ENCODE measurements at regions not wholly inside any gene's neighbourhood (a gene's known extent, or its start where the extent isn't known, plus 50 kb on each side); places are given as distances from the start of the nearest gene placed in this dataset.
A peak's percentile ranks its signal among the peaks of the same experiment; 100 is the strongest.

GRCh38 chr10:106338486-106338885, 826.0 kb downstream of the SORCS1 start:
- no peak overlapping the region for H3K4ac ChIP-seq (ENCODE audit: low read depth, low read length)
- no TSS peak for BruUV-seq (replicated peaks)
- POLR2A ChIA-PET (ENCODE audit: unreplicated experiment): no interaction called here
- H4K5ac ChIP-seq (ENCODE audit: low read depth, low read length): no peak overlapping the region
- DNase-seq: peak; percentile 9
- no peak overlapping the region for H3K4me2 ChIP-seq (ENCODE audit: low read depth, low read length)
- TF ChIP-seq FOS (IDR thresholded peaks at IDR 0.05; ENCODE audit: low read depth, low read length) (no peak), RCOR1 (IDR thresholded peaks at IDR 0.05; ENCODE audit: insufficient replicate concordance, low read length) (no peak), POLR2A (IDR thresholded peaks at IDR 0.05; ENCODE audit: low read depth, low read length) (no peak), MAZ (IDR thresholded peaks at IDR 0.05; ENCODE audit: borderline replicate concordance, low read depth, low read length) (no peak), NFE2L2 (IDR thresholded peaks at IDR 0.05; ENCODE audit: low read depth, low read length) (no peak), ELK1 (IDR thresholded peaks at IDR 0.05; ENCODE audit: borderline replicate concordance, low read depth, low read length) (no peak), USF2 (IDR thresholded peaks at IDR 0.05; ENCODE audit: low read depth, low read length) (no peak), RAD21 (IDR thresholded peaks at IDR 0.05; ENCODE audit: low read length) (no peak), SMC3 (IDR thresholded peaks at IDR 0.05; ENCODE audit: low read depth, low read length) (no peak)
- no peaks in the 10 kb centered on the region for H3K9me1 ChIP-seq (ENCODE audit: insufficient read depth, low read length)
- H2BK15ac ChIP-seq (ENCODE audit: low read depth, low read length): no peak overlapping the region
- H2AK9ac ChIP-seq (replicated peaks; ENCODE audit: low read depth, low read length, poor library complexity): no peak overlapping the region
- H2BK20ac ChIP-seq (ENCODE audit: low read depth, low read length): no peak overlapping the region
- WGBS, 2 experiments (ENCODE audit: extremely low coverage in 2 of 2, insufficient read length in 1 of 2): no CpG with 5 or more reads among the region's 2 CpGs
- no peaks in the 10 kb centered on the region for H3K27me3 ChIP-seq (ENCODE audit: control insufficient read depth, insufficient read depth, low read length)
- no peak overlapping the region for H4K91ac ChIP-seq (ENCODE audit: insufficient read depth, low read depth, low read length)
- no peaks in the 10 kb centered on the region for H4K20me1 ChIP-seq (ENCODE audit: insufficient read depth, low read length)
- no peak overlapping the region for H2BK5ac ChIP-seq (ENCODE audit: low read depth, low read length, poor library complexity, severe bottlenecking)
- no peaks in the 10 kb centered on the region for H3K79me1 ChIP-seq (ENCODE audit: low read depth in 1 of 2, low read length in 2 of 2)
- H3K4me3 ChIP-seq (ENCODE audit: insufficient read depth, low read depth, low read length): no peak overlapping the region
- H3K18ac ChIP-seq (ENCODE audit: low read depth, low read length): no peak overlapping the region
- intact Hi-C loops (cut with micrococcal nuclease) (no loop called here), dilution Hi-C loops (cut with HindIII; ENCODE audit: low sequenced_read_pairs, unreplicated experiment) (no loop called here), in situ Hi-C loops (cut with MboI; ENCODE audit: low sequenced_read_pairs) (no loop called here)
- H3K14ac ChIP-seq (replicated peaks; ENCODE audit: low read depth, low read length): no peak overlapping the region
- H3K56ac ChIP-seq (ENCODE audit: extremely low read depth, insufficient read depth, low read length): no peak overlapping the region
- peaks cover 7% of the 10 kb centered on the region; the same call in 1 of the 2 replicates for H3K9me3 ChIP-seq (ENCODE audit: control insufficient read depth, insufficient read depth, low read length)
- H3K4me1 ChIP-seq (ENCODE audit: control insufficient read depth, insufficient read depth, low read length): no peaks in the 10 kb centered on the region
- CTCF ChIA-PET: no interaction called here
- H2AK5ac ChIP-seq (ENCODE audit: low read depth, low read length): no peak overlapping the region
- no peak overlapping the region for H2AFZ ChIP-seq (replicated peaks; ENCODE audit: low read length, poor library complexity)
- no peak overlapping the region for H3K27ac ChIP-seq (ENCODE audit: insufficient read depth, low read length)
- H3K23ac ChIP-seq (ENCODE audit: low read depth, low read length): no peak overlapping the region
- no peaks in the 10 kb centered on the region for H3K36me3 ChIP-seq (ENCODE audit: control insufficient read depth, insufficient read depth, low read length)
- no peak for ATAC-seq (ENCODE audit: low read depth)
- H3K9ac ChIP-seq (ENCODE audit: low read depth, low read length): no peak overlapping the region
- no peak overlapping the region for H2BK120ac ChIP-seq (ENCODE audit: low read depth, low read length)
- no peak overlapping the region for H4K8ac ChIP-seq (ENCODE audit: low read depth in 2 of 2, low read length in 2 of 2)
